Astrocyte (in vitro differentiated cells and primary cell): ENCODE measurements at regions not wholly inside any gene's neighbourhood (a gene's known extent, or its start where the extent isn't known, plus 50 kb on each side); places are given as distances from the start of the nearest gene placed in this dataset.

ENCODE experiments used
- DNase-seq: peaks from one replicate; pipeline ENCODE4 v3.0.0-alpha.2; 2010; ENCODE audit warnings: low read depth
- FAIRE-seq: peaks from 2 replicates; lab custom pipeline; 2011; peaks lifted over from hg19 to GRCh38; lab: Jason Lieb, UNC
- H2AFZ ChIP-seq: 2 replicates; pipeline ENCODE4 v1.6.0; 2012; ENCODE audit warnings: low read depth, low read length, inconsistent platforms
- H3K27ac ChIP-seq: 2 replicates; pipeline ENCODE4 v1.5.1; 2011; ENCODE audit warnings: low read depth, low read length, inconsistent platforms
- H3K27me3 ChIP-seq: 2 replicates; pipeline ENCODE4 v1.6.0; 2011; ENCODE audit warnings: low read length, inconsistent platforms; ENCODE audit not compliant: insufficient read depth
- H3K36me3 ChIP-seq: 2 replicates; pipeline ENCODE4 v1.5.1; 2011; ENCODE audit warnings: low read length, inconsistent platforms; ENCODE audit not compliant: insufficient read depth
- H3K4me1 ChIP-seq: 2 replicates; pipeline ENCODE4 v1.5.1; 2011; ENCODE audit warnings: low read length, inconsistent platforms; ENCODE audit not compliant: insufficient read depth
- H3K4me2 ChIP-seq: 2 replicates; pipeline ENCODE4 v1.6.0; 2012; ENCODE audit warnings: low read length, inconsistent platforms
- H3K4me3 ChIP-seq: 2 replicates; pipeline ENCODE4 v1.5.1; 2011; ENCODE audit warnings: low read depth, mild to moderate bottlenecking, low read length, inconsistent platforms; ENCODE audit not compliant: insufficient read depth
- H3K79me2 ChIP-seq: 2 replicates; pipeline ENCODE4 v1.6.0; 2012; ENCODE audit warnings: mild to moderate bottlenecking, low read length, inconsistent platforms; ENCODE audit not compliant: insufficient read depth
- H3K9ac ChIP-seq: 2 replicates; pipeline ENCODE4 v1.6.0; 2012; ENCODE audit warnings: mild to moderate bottlenecking, low read length, inconsistent platforms
- H3K9me3 ChIP-seq: 2 replicates; pipeline ENCODE4 v1.5.1; 2012; ENCODE audit warnings: low read depth, mild to moderate bottlenecking, low read length, inconsistent platforms; ENCODE audit not compliant: insufficient read depth
- H4K20me1 ChIP-seq: 2 replicates; pipeline ENCODE4 v1.6.0; 2012; ENCODE audit warnings: low read length, inconsistent platforms; ENCODE audit not compliant: insufficient read depth
- H3K27ac Mint-ChIP-seq: one replicate; pipeline ENCODE4 v1.8.0; 2021; ENCODE audit warnings: mild to moderate bottlenecking, mixed read lengths; ENCODE audit not compliant: unreplicated experiment
- H3K27me3 Mint-ChIP-seq: one replicate; pipeline ENCODE4 v1.8.0; 2021; ENCODE audit warnings: low read depth, mixed read lengths; ENCODE audit not compliant: unreplicated experiment
- H3K36me3 Mint-ChIP-seq: one replicate; pipeline ENCODE4 v1.8.0; 2021; ENCODE audit warnings: low read depth, mixed read lengths; ENCODE audit not compliant: unreplicated experiment
- H3K4me1 Mint-ChIP-seq: one replicate; pipeline ENCODE4 v1.8.0; 2021; ENCODE audit warnings: low read depth, mixed read lengths; ENCODE audit not compliant: unreplicated experiment
- H3K4me3 Mint-ChIP-seq: one replicate; pipeline ENCODE4 v1.8.0; 2021; ENCODE audit warnings: mild to moderate bottlenecking, moderate library complexity, mixed read lengths; ENCODE audit not compliant: unreplicated experiment
- H3K9me3 Mint-ChIP-seq: one replicate; pipeline ENCODE4 v1.8.0; 2021; ENCODE audit warnings: mild to moderate bottlenecking, mixed read lengths; ENCODE audit not compliant: unreplicated experiment
- CTCF ChIP-seq: IDR thresholded peaks from 2 replicates; pipeline ENCODE4 v1.5.1; 2011; ENCODE audit warnings: low read depth, mild to moderate bottlenecking, inconsistent platforms, low read length, moderate library complexity; ENCODE audit not compliant: insufficient read depth
- EZH2 ChIP-seq: IDR thresholded peaks from 2 replicates; pipeline ENCODE4 v1.6.1; 2012; ENCODE audit warnings: mild to moderate bottlenecking, low read length, inconsistent platforms; ENCODE audit not compliant: insufficient read depth

GRCh38 chr5:74431290-74431669 is 209.2 kb downstream of the ENC1 start:
- DNase-seq (no peak), FAIRE-seq (no peak)
- Mint-ChIP-seq H3K27me3 (peaks cover 2% of the 10 kb centered on the region), H3K4me1 (peaks cover 15% of the 10 kb centered on the region), H3K36me3 (peaks cover 4% of the 10 kb centered on the region), H3K27ac (no peak overlapping the region), H3K4me3 (no peak overlapping the region), H3K9me3 (no peaks in the 10 kb centered on the region)
- Histone ChIP-seq H3K27me3 (no peaks in the 10 kb centered on the region), H4K20me1 (no peaks in the 10 kb centered on the region), H3K4me1 (peaks cover 12% of the 10 kb centered on the region), H3K4me3 (no peak overlapping the region), H3K9ac (no peak overlapping the region), H3K27ac (no peak overlapping the region), H3K79me2 (no peaks in the 10 kb centered on the region), H3K4me2 (no peak overlapping the region), H3K9me3 (peaks cover 4% of the 10 kb centered on the region), H3K36me3 (no peaks in the 10 kb centered on the region), H2AFZ (no peak overlapping the region)
- no peak for TF ChIP-seq EZH2
- no peak for TF ChIP-seq CTCF

GRCh38 chr5:74430631-74431289 is 209.8 kb downstream of the ENC1 start:
- H3K27me3 Mint-ChIP-seq: peaks cover 2% of the 10 kb centered on the region
- peaks cover 12% of the 10 kb centered on the region for H3K4me1 ChIP-seq
- H3K4me3 Mint-ChIP-seq: no peak overlapping the region
- no peaks in the 10 kb centered on the region for H4K20me1 ChIP-seq
- FAIRE-seq: no peak
- peaks cover 4% of the 10 kb centered on the region for H3K9me3 ChIP-seq
- H3K27ac Mint-ChIP-seq: no peak overlapping the region
- no peaks in the 10 kb centered on the region for H3K36me3 ChIP-seq
- H3K27ac ChIP-seq: no peak overlapping the region
- peaks cover 15% of the 10 kb centered on the region for H3K4me1 Mint-ChIP-seq
- no peak overlapping the region for H2AFZ ChIP-seq
- TF ChIP-seq CTCF (no peak), EZH2 (no peak)
- H3K9me3 Mint-ChIP-seq: no peaks in the 10 kb centered on the region
- H3K4me3 ChIP-seq: no peak overlapping the region
- no peak overlapping the region for H3K9ac ChIP-seq
- DNase-seq: no peak
- no peaks in the 10 kb centered on the region for H3K27me3 ChIP-seq
- H3K36me3 Mint-ChIP-seq: peaks cover 4% of the 10 kb centered on the region
- no peaks in the 10 kb centered on the region for H3K79me2 ChIP-seq
- H3K4me2 ChIP-seq: no peak overlapping the region

DNA sequence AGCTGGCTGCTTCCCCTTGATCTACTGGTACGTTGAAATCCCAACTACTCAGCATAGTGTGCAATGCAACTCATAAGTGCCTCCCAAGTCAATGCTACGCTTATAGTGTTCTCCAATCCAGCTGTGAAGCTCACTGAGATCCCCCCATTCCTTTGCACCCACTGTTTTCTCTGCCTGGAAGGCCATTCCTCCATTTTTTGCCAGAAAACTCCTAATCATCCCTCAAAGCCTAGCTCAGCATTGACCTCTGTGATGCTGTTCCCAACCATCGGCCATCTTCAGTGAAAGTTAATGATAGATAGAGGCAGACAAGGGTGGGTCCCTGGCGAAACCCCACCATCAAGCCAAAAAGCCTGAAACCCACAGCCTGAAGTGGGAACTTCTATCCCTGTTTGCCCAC is 211.0 kb downstream of the ENC1 start:
- Histone ChIP-seq H3K9me3 (peaks cover 4% of the 10 kb centered on the region), H3K36me3 (no peaks in the 10 kb centered on the region), H3K9ac (no peak overlapping the region), H3K4me3 (no peak overlapping the region), H3K27me3 (no peaks in the 10 kb centered on the region), H3K4me1 (peaks cover 12% of the 10 kb centered on the region), H3K27ac (no peak overlapping the region), H3K79me2 (no peaks in the 10 kb centered on the region), H2AFZ (no peak overlapping the region), H4K20me1 (no peaks in the 10 kb centered on the region), H3K4me2 (no peak overlapping the region)
- no peak for DNase-seq
- no peak overlapping the region for H3K27ac Mint-ChIP-seq
- no peak for FAIRE-seq
- TF ChIP-seq EZH2 (no peak), CTCF (no peak)
- peaks cover 14% of the 10 kb centered on the region for H3K4me1 Mint-ChIP-seq
- peaks cover 2% of the 10 kb centered on the region for H3K27me3 Mint-ChIP-seq
- H3K9me3 Mint-ChIP-seq: no peaks in the 10 kb centered on the region
- H3K36me3 Mint-ChIP-seq: peaks cover 4% of the 10 kb centered on the region
- H3K4me3 Mint-ChIP-seq: no peak overlapping the region
